ENCODE measurements at regions not wholly inside any gene's neighbourhood (a gene's known extent, or its start where the extent isn't known, plus 50 kb on each side); places are given as distances from the start of the nearest gene placed in this dataset.
"Not testable (repeated sequence)": the region's sequence is repeated elsewhere in the genome, so short reads cannot be mapped to it uniquely, and the experiment has no call there.

DNA sequence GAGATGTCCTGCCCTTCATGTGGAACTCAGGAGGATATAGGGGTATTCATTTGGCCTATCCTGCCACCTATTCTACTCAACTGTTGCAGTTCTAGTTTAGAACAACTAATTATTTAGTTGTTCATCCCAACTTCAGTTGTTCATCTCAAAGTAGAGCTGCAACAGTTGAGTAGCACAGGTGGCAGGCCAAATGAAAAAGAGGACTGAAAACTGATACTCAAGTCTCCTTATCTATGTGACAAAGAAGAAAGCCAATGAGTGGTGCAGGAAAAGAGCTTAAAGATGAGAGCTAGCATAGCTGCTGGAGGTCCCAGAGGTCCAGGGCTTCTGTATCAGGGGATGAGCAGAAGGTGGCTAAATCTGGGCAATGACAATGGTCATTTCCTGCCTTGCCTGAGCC, 148.9 kb upstream of the KITLG start:
- DNase-seq, result no peak

- DNase-seq, result no peak
These were observed 146.8 kb upstream of the KITLG start for GRCh38 chr12:88726806-88727720.

GRCh38 chr12:88725592-88726143, 145.4 kb upstream of the KITLG start:
- no peak for DNase-seq

GRCh38 chr12:88723219-88723618, 142.9 kb upstream of the KITLG start:
- no peak for DNase-seq

DNA sequence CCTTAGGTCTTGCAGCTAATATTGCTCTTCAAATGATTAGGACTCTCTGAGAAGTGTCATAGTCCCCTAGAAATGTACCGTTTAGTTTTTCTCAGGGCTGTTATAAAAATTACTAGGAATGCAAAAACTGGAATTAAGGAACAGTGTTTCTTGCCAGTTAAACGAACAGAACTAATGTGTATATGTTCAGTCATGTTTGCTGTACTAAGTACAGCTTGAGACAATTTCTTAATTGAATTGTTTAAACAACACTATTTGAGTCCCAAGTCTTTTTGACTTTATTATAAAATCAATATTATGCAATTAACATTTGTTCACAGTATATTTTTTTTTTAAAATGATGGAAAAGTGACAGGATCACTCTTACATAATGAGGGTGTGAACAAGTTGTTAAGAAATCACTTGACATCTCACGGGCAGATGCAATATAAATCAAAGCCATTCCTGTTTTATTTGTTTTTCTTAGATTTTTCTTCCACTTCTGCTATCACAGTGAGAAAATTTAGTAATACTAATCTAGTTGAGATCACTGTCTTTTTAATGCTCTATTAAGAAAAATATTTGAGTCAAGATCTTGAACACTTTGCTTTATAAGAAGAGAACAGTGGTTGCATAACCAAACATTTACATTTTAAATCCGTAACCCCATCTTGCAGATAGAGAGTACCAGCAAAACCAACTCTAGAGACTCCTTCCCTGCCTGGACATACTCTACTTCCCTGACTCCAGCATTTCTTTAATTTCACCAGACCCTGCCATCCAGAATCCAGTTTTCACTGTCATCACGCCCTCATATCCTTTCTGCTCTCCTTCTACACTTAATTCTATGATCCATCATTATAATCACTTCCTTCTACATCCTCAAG, 140.7 kb upstream of the KITLG start:
- DNase-seq, result no peak

DNA sequence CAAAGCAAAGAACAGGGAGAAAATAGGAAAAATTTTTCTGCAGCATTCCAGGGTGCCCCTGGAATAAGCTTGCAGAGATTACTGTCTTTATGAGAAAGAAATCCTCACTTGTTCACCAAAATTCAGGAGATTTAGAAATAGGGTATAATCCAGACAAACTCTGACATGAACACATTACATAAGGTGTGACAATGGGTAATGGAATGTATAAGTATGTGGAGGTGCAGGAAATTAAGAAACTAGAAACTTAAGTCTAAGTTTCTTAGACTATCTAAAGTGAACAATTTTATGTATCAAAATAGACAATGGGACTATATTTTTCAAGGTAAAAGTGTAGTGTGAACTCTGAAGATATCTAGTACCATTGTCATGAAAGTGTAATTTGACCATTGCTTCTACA, 140.0 kb upstream of the KITLG start:
- no peak for DNase-seq

GRCh38 chr12:88717188-88717587, 136.9 kb upstream of the KITLG start:
- DNase-seq, result no peak

DNA sequence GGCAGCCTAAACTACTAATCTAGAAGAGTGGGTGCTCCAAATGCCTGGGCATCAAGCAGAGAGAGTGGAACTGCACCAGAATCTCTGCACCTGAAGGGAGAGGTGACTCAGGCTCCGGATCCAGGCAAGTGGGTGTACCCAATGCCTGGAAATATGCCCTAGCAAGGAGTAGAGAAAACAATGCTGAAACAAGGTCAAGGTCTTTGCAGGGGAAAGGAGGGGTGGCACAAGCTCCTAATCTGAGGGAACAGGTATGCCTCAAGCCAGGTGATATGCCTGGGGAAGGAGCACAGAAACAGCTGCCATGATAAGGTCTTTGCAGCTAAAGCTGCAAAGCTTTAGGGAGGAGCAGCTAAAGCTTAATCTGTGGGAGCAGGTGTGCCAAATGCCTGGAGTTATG, 136.0 kb upstream of the KITLG start:
- no peak for DNase-seq

- DNase-seq, result no peak
These were observed 135.4 kb upstream of the KITLG start for GRCh38 chr12:88715673-88716072.

DNA sequence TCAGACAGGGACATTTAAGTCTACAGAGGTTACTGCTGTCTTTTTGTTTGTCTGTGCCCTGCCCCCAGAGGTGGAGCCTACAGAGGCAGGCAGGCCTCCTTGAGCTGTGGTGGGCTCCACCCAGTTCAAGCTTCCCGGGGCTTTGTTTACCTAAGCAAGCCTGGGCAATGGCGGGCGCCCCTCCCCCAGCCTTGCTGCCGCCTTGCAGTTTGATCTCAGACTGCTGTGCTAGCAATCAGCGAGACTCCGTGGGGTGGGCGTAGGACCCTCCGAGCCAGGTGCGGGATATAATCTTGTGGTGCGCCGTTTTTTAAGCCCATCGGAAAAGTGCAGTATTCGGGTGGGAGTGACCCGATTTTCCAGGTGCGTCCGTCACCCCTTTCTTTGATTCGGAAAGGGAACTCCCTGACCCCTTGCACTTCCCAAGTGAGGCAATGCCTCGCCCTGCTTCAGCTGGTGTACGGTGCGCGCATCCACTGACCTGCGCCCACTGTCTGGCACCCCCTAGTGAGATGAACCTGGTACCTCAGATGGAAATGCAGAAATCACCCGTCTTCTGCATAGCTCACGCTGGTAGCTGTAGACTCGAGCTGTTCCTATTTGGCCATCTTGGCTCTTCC, 134.1 kb upstream of the KITLG start:
- DNase-seq, result not testable (repeated sequence)

DNA sequence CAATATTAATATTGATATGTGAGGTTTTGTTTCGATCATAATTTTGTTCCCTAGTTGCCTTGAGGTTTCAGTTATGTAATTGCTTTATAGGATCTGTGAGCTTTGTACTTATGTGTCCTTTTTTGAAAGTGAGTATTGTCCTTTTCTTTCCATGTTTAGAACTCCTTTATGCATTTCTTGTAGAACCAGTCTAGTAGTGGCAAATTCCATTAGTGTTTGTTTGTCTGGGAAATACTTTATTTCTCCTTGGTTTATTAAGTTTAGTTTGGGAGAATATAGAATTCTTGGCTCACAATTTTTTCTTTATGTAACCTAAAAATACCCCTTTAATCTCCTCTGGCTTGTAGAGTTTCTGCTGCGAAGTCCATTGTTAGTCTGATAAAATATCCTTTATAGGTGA, 127.5 kb upstream of the KITLG start:
- no peak for DNase-seq

DNA sequence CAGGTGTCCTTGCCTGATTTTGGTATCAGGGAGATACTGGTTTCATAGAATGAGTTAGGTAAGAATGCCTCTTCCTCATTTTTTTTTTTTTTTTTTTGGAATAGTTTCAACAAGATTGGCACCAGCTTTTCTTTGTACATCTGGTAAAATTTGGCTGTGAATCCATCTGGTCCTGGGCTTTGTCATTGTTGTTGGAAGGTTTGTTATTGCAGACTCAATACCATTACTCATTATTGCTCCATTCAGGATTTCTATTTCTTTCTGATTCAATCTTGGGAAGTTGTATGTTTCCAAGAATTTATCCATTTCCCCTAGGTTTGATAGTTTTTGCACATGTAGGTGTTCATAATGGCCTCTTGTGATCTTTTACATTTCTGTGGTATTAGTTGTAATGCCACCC, 126.0 kb upstream of the KITLG start:
- no peak for DNase-seq

GRCh38 chr12:88703790-88704189, 123.5 kb upstream of the KITLG start:
- DNase-seq, result no peak

DNA sequence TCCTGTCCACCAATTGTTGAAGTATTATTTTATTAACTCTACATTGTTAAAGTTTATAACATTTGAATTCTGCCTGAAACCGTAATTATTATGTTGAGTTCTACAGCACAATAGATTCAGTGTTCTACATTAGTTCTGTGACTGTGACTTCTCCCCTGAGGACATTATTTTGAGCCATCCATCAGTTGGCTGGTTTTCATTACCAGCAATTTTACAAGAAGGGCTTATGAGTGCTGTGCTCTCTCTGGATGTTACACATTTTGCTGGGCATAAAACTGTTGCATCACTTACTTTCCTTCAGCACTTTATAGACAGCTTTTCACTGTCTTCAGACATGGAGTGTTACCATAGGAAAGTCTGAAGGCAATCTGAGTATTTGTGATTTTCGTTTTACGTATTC, 118.2 kb upstream of the KITLG start:
- no peak for DNase-seq

DNA sequence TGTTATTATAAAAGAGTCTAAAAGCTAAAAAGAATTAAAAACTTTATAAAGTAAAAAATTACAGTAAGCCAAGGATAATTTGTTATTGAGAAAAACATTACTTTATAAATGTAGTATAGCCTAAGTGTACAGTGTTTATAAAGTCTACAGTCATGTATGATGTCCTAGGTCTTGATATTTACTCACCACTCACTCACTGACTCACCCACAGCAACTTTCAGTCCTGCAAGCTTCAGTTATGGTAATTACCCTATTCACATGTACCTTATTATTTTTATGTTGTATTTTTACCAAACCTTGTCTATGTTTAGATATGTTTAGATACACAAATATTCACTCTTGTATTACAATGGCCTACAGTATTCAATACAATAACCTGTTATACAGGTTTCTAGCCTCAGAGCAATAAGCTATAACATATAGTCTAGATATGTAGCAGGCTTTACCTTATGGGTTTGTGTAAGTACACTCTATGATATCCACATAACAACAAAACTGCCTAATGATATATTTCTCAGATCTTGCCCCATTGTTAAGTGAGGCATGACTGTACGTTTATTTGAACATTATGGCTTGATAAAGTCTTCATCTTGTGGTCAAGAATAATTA, 113.7 kb upstream of the KITLG start:
- no peak for DNase-seq

DNA sequence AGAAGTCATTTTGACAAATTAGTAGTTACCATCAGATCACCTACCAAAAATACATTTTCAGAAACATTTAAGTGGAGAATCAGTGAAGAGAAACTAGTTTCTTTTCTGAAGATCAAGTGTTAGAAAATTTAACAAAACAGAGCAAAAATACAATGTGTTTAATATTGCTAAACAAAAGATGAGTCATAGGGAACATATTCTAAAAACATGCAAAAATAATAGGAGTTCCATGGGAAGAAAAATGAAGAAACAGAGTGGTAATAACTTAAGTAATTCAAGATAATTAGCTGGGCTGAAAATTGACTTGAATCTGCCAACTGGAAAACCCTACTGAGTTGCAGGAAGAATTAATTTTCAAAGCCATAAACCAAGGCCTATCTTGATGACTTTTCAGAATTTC, 111.5 kb upstream of the KITLG start:
- DNase-seq, result no peak

- no peak for DNase-seq
These were observed 104.3 kb upstream of the KITLG start for GRCh38 chr12:88684610-88685009.

- DNase-seq, result no peak
These were observed 103.9 kb upstream of the KITLG start for GRCh38 chr12:88684170-88684569.

DNA sequence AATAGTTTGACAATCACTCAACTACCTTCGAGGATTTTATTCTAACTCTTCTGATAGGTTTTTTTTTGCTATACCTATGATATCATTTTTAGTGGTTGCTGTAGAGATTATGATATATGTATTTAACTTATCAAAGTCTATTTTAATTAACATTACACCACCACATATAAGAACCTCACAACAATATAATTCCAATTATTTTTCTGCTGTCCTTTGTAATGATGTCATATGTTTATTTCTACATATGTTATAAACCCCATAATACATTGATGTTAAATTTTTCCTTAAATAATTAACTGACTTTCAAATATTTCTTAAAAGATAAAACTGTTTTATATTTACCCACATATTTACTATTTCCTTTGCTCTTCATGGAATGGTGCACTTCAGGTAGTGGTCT, 103.4 kb upstream of the KITLG start:
- DNase-seq, result no peak

GRCh38 chr12:88681271-88681670, 101.0 kb upstream of the KITLG start:
- no peak for DNase-seq

- DNase-seq, result no peak
These were observed 97.2 kb upstream of the KITLG start for GRCh38 chr12:88677464-88677863.

DNA sequence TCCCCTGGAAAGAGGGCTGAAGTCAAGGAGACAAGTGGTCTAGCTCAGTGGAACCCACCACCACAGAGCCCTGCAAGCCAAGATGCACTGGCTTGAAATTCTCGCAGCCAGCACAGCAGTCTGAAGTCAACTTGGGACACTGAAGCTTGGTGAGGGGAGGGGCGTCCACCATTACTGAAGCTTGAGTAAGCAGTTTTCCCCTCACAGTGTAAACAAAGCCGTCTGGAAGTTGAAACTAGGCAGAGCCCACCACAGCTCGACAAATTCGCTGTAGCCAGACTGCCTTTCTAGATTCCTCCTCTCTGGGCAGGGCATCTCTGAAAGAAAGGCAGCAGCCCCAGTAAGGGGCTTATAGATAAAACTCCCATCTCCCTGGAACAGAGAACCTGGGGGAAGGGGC, 87.3 kb upstream of the KITLG start:
- DNase-seq, result not testable (repeated sequence)

DNA sequence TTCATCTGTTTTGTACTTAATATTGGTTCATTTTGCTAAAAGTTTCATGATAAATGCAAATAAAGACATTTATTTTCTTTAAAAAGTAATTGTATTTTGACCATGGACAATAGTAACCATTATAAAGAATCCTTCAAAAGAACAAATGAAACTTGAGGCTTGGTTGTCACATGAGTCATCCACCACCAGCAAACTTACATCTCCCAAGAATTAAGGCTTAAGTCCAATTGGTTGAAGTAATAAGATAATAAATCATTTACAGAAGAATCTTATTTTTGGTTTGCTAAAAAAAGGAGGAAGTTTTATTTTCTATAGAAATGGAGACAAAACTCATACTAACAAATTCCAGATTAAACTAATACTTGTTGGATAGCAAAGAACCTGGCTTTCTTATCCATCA, 84.8 kb upstream of the KITLG start:
- DNase-seq, result no peak

Measured in activated T-cell treated with anti-CD3 and anti-CD28 coated beads for 4 hours (primary cell).